LNCaP clone FGC (cell line): ENCODE measurements at regions not wholly inside any gene's neighbourhood (a gene's known extent, or its start where the extent isn't known, plus 50 kb on each side); places are given as distances from the start of the nearest gene placed in this dataset.

Experiments
- DNase-seq: peaks from one replicate; pipeline ENCODE4 v3.0.0-alpha.2; 2011; ENCODE audit warnings: low read depth
- H3K4me3 ChIP-seq: 2 replicates; pipeline ENCODE4 v1.5.1; 2011; ENCODE audit warnings: mild to moderate bottlenecking, low read depth, low read length, control low read depth
- CTCF ChIP-seq: IDR thresholded peaks from 2 replicates; pipeline ENCODE4 v1.5.1; 2012; ENCODE audit warnings: mild to moderate bottlenecking; ENCODE audit not compliant: control insufficient read depth, insufficient read depth; ENCODE audit errors: extremely low read depth

GRCh38 chr22:27668828-27669797 is 132.4 kb downstream of the MN1 start:
- no peak for TF ChIP-seq CTCF
- DNase-seq, result no peak
- no peak overlapping the region for H3K4me3 ChIP-seq

GRCh38 chr22:27669798-27670599 is 131.6 kb downstream of the MN1 start:
- no peak overlapping the region for H3K4me3 ChIP-seq
- no peak for DNase-seq

DNA sequence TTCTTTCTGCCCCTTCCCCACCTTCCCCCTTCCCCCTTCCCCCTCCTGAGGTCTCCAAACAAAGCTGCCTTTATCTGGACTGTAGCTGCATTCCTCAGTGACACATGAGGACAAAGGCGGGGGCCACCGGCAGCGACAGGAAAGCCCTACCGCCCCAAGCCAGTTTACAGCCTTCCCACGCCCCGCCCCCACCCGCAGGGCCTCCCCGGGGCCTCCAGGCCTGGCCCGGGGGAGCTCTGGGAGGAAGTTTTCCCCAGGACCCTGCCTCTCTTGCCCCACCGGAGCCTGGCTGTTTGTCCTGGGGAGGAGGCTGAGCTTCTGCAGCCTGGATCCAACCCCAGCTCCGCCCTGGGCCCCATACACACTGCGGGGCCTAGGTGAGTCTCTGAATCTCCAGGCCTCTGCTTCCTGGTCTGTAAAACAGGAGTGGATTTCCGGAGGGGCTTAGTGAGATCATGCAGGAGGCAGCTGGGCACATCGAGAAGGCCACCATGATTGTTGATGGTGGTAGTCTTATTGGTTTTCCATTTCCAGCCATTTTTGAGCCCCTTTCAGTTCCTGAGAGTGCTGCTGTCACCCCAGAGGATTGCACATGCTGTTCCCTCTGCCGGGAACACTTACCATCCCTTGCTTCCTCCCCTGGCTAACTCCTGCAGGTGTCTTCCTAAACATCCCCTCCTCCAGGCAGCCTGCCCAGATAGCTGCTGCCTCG is 130.7 kb downstream of the MN1 start:
- H3K4me3 ChIP-seq, result no peak overlapping the region
- DNase-seq, result no peak
- TF ChIP-seq CTCF, result no peak

More at GRCh38 chr22:27669798-27670599, 131.6 kb downstream of the MN1 start:
- no peak for TF ChIP-seq CTCF

DNA sequence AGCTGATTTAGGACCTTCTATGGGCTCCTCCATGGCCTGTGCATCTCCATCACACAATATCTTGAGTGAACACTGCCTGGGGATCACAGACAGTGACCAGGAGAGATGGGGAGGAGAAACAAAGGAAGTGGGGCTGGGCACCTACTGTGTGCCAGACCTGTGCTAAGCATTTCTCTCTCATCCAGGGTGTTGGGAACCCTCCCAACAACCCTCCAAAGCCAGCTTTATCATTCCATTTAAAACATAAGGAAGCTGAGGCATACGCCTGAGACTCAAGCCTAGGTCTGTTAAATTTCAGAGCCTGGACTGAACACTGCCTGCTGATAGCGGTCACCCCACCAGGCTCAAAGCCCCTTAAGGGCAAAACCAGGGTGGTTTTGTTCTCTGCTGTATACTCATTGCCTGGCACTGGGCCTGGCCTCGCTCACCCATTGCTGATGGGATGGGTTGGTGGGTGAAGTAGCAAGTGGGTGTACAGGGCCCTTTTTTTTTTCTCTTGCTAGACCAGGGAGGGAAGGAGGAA is 130.1 kb downstream of the MN1 start:
- no peak overlapping the region for H3K4me3 ChIP-seq
- no peak for TF ChIP-seq CTCF
- DNase-seq, result no peak

DNA sequence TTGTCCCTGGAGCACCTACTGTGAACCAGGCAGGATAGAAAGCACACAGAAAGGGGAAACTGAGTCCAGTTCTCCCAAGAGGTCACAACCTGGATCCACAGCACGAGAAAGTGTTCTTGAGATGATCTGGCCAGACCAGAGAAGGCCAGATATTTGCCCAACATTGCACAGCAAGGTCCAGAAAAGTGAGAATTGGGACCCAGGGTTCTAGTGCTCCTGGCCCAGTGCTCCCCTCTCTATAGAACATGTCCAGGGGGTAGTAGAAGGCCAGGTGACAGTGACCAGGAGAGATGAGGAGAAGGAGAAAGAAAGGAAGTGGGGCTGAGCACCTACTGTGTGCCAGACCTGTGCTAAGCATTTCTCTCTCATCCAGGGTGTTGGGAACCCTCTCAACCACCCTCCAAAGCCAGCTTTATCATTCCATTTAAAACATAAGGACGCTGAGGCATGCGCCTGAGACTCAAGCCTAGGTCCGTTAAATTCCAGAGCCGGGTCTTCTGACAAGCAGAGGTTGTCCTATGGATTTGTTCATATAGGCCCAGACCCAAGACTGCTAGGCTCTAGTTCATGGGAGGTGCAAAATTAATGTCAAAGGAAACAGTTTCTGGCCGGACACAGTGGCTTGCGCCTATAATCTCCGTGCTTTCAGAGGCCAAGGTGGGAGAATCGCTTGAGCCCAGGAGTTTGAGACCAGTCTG is 128.7 kb downstream of the MN1 start:
- no peak overlapping the region for H3K4me3 ChIP-seq
- no peak for TF ChIP-seq CTCF
- no peak for DNase-seq

- no peak for TF ChIP-seq CTCF
- DNase-seq, result no peak
- no peak overlapping the region for H3K4me3 ChIP-seq
Measured at GRCh38 chr22:27673839-27674238, 127.7 kb downstream of the MN1 start.
